Activated T-cell treated with anti-CD3 and anti-CD28 coated beads, Interleukin-2, amount 50 U/mL, for 24 hours (primary cell): ENCODE measurements at regions not wholly inside any gene's neighbourhood (a gene's known extent, or its start where the extent isn't known, plus 50 kb on each side); places are given as distances from the start of the nearest gene placed in this dataset.
A peak's percentile ranks its signal among the peaks of the same experiment; 100 is the strongest.

Experiments used
- DNase-seq: peaks from one replicate; pipeline ENCODE4 v3.0.0-alpha.2; 2020
- H3K27ac Mint-ChIP-seq: 2 replicates; pipeline ENCODE4 v1.8.0; 2020; ENCODE audit warnings: mild to moderate bottlenecking, mixed read lengths
- H3K27me3 Mint-ChIP-seq: 2 replicates; pipeline ENCODE4 v1.8.0; 2020; ENCODE audit warnings: mixed read lengths
- H3K36me3 Mint-ChIP-seq: 2 replicates; pipeline ENCODE4 v1.8.0; 2020; ENCODE audit warnings: low read depth, mixed read lengths
- H3K4me1 Mint-ChIP-seq: 2 replicates; pipeline ENCODE4 v1.8.0; 2020; ENCODE audit warnings: low read depth, mixed read lengths
- H3K4me3 Mint-ChIP-seq: 2 replicates; pipeline ENCODE4 v1.8.0; 2020; ENCODE audit warnings: mild to moderate bottlenecking, moderate library complexity, mixed read lengths
- H3K9me3 Mint-ChIP-seq: 2 replicates; pipeline ENCODE4 v1.8.0; 2020; ENCODE audit warnings: mixed read lengths

- H3K4me1 Mint-ChIP-seq = peaks cover 34% of the 10 kb centered on the region
- no peaks in the 10 kb centered on the region for H3K9me3 Mint-ChIP-seq
- DNase-seq = no peak
- no peaks in the 10 kb centered on the region for H3K27me3 Mint-ChIP-seq
- H3K27ac Mint-ChIP-seq = no peak overlapping the region
- H3K4me3 Mint-ChIP-seq = no peak overlapping the region
- H3K36me3 Mint-ChIP-seq = peaks cover 30% of the 10 kb centered on the region
Measured at GRCh38 chr12:124517260-124518050, 50.0 kb downstream of the NCOR2 start.

- DNase-seq = no peak
- Mint-ChIP-seq H3K27me3 (no peaks in the 10 kb centered on the region), H3K9me3 (no peaks in the 10 kb centered on the region), H3K4me3 (no peak overlapping the region), H3K36me3 (peaks cover 26% of the 10 kb centered on the region), H3K4me1 (peaks cover 32% of the 10 kb centered on the region), H3K27ac (no peak overlapping the region)
Measured at GRCh38 chr12:124516850-124517249, 50.6 kb downstream of the NCOR2 start.

- H3K27ac Mint-ChIP-seq = no peak overlapping the region
- H3K4me3 Mint-ChIP-seq = no peak overlapping the region
- no peak for DNase-seq
- peaks cover 21% of the 10 kb centered on the region for H3K36me3 Mint-ChIP-seq
- H3K27me3 Mint-ChIP-seq = no peaks in the 10 kb centered on the region
- H3K4me1 Mint-ChIP-seq = peaks cover 27% of the 10 kb centered on the region
- H3K9me3 Mint-ChIP-seq = no peaks in the 10 kb centered on the region
Measured at GRCh38 chr12:124515981-124516380, 51.4 kb downstream of the NCOR2 start.

GRCh38 chr12:124514996-124515932 lies 52.1 kb downstream of the NCOR2 start:
- no peak overlapping the region for H3K4me3 Mint-ChIP-seq
- H3K9me3 Mint-ChIP-seq = no peaks in the 10 kb centered on the region
- DNase-seq = no peak
- peaks cover 26% of the 10 kb centered on the region for H3K4me1 Mint-ChIP-seq
- no peaks in the 10 kb centered on the region for H3K27me3 Mint-ChIP-seq
- H3K36me3 Mint-ChIP-seq = peaks cover 17% of the 10 kb centered on the region
- H3K27ac Mint-ChIP-seq = peak overlapping the region; percentile 14

GRCh38 chr12:124514145-124514995 lies 53.0 kb downstream of the NCOR2 start:
- Mint-ChIP-seq H3K27me3 (no peaks in the 10 kb centered on the region), H3K9me3 (no peaks in the 10 kb centered on the region), H3K4me3 (no peak overlapping the region), H3K4me1 (peaks cover 24% of the 10 kb centered on the region), H3K36me3 (peaks cover 16% of the 10 kb centered on the region), H3K27ac (peak overlapping the region; percentile 50)
- no peak for DNase-seq

- Mint-ChIP-seq H3K4me1 (peaks cover 22% of the 10 kb centered on the region), H3K27ac (peak overlapping the region; percentile 50)
Measured at GRCh38 chr12:124513297-124513867, 54.0 kb downstream of the NCOR2 start.

GRCh38 chr12:124512667-124513296 lies 54.6 kb downstream of the NCOR2 start:
- Mint-ChIP-seq H3K27ac (no peak overlapping the region), H3K36me3 (peaks cover 16% of the 10 kb centered on the region), H3K9me3 (no peaks in the 10 kb centered on the region), H3K4me1 (peaks cover 21% of the 10 kb centered on the region), H3K4me3 (no peak overlapping the region), H3K27me3 (no peaks in the 10 kb centered on the region)
- DNase-seq = no peak

More at GRCh38 chr12:124513297-124513867, 54.0 kb downstream of the NCOR2 start:
- H3K4me3 Mint-ChIP-seq = no peak overlapping the region
- no peak for DNase-seq
- H3K27me3 Mint-ChIP-seq = no peaks in the 10 kb centered on the region
- peaks cover 16% of the 10 kb centered on the region for H3K36me3 Mint-ChIP-seq
- no peaks in the 10 kb centered on the region for H3K9me3 Mint-ChIP-seq

GRCh38 chr12:124511259-124511985 lies 56.0 kb downstream of the NCOR2 start:
- Mint-ChIP-seq H3K27ac (no peak overlapping the region), H3K27me3 (no peaks in the 10 kb centered on the region), H3K4me1 (peaks cover 29% of the 10 kb centered on the region), H3K9me3 (no peaks in the 10 kb centered on the region), H3K4me3 (no peak overlapping the region), H3K36me3 (peaks cover 15% of the 10 kb centered on the region)
- no peak for DNase-seq

GRCh38 chr12:124510301-124510970 lies 57.0 kb downstream of the NCOR2 start:
- Mint-ChIP-seq H3K36me3 (peaks cover 10% of the 10 kb centered on the region), H3K4me1 (peaks cover 28% of the 10 kb centered on the region), H3K27me3 (no peaks in the 10 kb centered on the region), H3K27ac (no peak overlapping the region), H3K9me3 (no peaks in the 10 kb centered on the region), H3K4me3 (no peak overlapping the region)
- no peak for DNase-seq

GRCh38 chr12:124509676-124510300 lies 57.6 kb downstream of the NCOR2 start:
- Mint-ChIP-seq H3K4me1 (peaks cover 28% of the 10 kb centered on the region), H3K36me3 (peaks cover 4% of the 10 kb centered on the region), H3K27ac (no peak overlapping the region), H3K4me3 (no peak overlapping the region), H3K27me3 (no peaks in the 10 kb centered on the region), H3K9me3 (no peaks in the 10 kb centered on the region)
- DNase-seq = no peak

- Mint-ChIP-seq H3K9me3 (no peaks in the 10 kb centered on the region), H3K27ac (no peak overlapping the region), H3K27me3 (no peaks in the 10 kb centered on the region), H3K4me1 (peaks cover 31% of the 10 kb centered on the region), H3K36me3 (peaks cover 4% of the 10 kb centered on the region), H3K4me3 (no peak overlapping the region)
- no peak for DNase-seq
Measured at GRCh38 chr12:124509300-124509675, 58.1 kb downstream of the NCOR2 start.

GRCh38 chr12:124508381-124509079 lies 58.9 kb downstream of the NCOR2 start:
- H3K4me1 Mint-ChIP-seq = peaks cover 32% of the 10 kb centered on the region
- H3K9me3 Mint-ChIP-seq = no peaks in the 10 kb centered on the region
- no peaks in the 10 kb centered on the region for H3K27me3 Mint-ChIP-seq
- peak overlapping the region; percentile 55 for H3K27ac Mint-ChIP-seq
- no peak for DNase-seq
- H3K36me3 Mint-ChIP-seq = peaks cover 1% of the 10 kb centered on the region
- H3K4me3 Mint-ChIP-seq = no peak overlapping the region
